GM04504 (cell line): ENCODE measurements at regions not wholly inside any gene's neighbourhood (a gene's known extent, or its start where the extent isn't known, plus 50 kb on each side); places are given as distances from the start of the nearest gene placed in this dataset.
"Not testable (repeated sequence)": the region's sequence is repeated elsewhere in the genome, so short reads cannot be mapped to it uniquely, and the experiment has no call there.

ENCODE experiments used
- DNase-seq: peaks from one replicate; pipeline ENCODE4 v3.0.0-alpha.2; 2012; ENCODE audit warnings: low read depth

DNA sequence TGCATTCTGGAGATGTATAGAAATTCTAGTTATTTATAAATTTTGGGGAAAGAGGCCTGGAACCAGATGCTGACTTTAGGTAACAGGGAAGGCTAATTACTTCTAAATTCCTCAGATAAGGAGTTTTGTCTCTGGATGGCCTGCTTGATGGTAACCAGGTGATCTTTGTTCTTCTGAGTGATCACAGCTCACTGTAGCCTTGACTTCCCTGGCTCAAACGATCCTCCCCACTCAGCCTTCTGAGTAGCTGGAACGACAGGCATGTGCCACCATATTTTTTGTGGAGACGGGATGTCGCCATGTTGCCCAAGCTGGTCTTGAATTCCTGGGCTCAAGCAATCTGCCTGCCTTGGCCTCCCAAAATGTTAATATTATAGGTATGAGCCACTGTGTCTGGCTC is 54.4 kb upstream of the MSH6 start:
- DNase-seq = no peak

DNA sequence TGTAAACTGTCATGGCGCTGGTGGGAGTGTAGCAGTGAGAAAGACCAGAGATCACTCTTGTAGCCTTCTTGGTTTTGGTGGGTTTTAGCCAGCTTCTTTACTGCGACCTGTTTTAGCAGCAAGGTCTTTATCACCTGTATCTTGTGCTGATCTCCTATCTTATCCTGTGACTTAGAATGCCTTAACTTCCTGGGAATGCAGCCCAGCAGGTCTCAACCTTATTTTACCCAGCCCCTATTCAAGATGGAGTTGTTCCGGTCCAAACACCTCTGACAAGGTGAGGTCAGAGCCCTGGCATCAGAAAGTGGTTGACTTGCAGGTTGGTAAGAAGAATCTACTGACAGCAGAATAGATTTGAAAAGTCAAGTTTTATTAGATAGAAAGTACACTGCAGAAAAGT is 55.0 kb upstream of the MSH6 start:
- no peak for DNase-seq

DNA sequence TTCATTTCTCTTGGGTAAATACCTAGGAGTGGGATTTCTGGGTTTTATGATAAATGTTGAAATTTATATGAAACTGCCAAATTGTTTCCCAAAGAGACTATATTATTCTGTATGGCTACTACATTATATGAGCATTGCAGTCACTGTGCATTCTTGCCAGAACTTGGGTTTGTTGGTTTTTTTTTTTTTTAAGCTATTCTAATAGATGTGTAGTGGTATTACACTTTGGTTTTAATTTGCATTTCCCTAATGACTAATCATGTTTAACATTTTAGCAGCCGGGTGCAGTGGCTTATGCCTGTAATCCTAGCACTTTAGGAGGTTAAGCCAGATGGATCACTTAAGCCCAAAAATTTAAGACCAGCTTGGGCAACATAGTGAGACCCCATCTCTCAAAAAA is 56.0 kb upstream of the MSH6 start:
- DNase-seq = not testable (repeated sequence)

- DNase-seq = no peak
These were observed 57.1 kb upstream of the MSH6 start for GRCh38 chr2:47725808-47726207.

DNA sequence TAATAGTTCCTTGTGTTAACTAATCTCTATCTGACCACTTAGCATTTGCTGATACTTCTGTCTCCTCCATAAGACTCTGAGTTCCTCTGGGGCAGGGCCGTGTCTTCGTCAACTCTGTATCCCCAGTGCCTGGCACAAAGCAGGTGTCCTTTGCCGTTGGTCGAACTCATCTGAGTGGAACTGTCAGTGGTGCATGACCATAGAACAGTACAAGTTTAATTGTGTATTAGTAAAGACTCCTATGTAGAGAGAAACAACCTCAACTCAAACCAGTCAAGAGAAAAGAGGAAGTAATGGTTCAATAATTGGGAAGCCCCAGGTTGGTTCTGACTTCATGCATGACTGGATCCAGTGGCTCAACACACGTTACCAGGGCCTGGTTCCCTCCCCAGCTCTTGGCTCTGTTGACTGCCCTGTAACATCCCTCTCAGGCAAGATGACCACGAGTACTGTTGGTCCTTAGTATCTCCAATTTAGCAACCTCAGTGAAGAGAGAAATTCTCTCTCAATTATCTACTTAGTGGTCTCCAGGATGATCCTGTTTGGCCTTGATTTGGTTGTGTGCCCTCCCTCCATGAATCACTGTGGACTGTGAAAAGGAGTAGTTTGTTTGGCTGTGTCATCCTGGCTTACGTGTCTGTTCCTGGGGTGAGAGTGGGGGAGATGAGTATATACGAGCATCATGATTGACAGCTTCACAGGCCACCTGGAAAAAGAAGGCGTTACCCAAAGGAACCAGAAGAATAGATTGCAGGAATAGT is 58.5 kb upstream of the MSH6 start:
- no peak for DNase-seq

DNA sequence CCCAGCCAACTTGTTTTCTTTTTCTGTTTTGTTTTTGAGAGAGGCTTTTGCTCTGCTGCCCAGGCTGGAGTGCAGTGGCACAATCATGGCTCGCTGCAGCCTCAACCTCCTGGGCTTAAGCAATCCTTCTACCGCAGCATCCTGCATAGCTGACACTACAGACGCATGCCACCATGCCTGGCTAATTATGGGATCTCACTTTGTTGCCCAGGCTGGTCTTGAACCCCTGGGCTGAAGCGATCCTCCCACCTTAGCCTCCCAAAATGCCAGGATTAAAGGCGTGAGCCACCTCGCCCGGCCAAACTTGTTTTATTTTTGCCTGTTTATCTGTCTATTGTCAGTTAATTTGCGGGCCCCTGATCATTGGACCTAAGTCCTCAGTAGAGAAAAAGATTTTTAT is 61.6 kb upstream of the MSH6 start:
- DNase-seq = no peak

GRCh38 chr2:47720559-47720958 is 62.4 kb upstream of the MSH6 start:
- DNase-seq = no peak

DNA sequence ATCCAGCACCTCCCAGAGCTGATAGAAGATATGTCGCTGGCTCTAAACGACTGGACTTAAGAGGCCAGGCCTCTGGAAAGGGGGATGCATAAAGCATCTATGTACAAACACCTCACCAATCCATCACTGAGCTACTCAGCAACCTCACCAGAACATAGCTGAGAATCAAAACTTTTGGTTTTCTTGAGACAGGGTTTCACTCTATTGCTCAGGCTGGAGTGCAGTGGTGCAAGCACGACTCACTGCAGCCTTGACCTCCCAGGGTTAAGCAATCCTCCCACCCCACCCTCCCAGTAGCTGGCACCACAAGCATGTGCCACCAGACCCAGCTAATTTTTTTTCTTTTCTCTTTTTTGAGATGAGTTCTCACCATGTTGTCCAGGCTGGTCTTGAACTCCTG is 62.9 kb upstream of the MSH6 start:
- no peak for DNase-seq

DNA sequence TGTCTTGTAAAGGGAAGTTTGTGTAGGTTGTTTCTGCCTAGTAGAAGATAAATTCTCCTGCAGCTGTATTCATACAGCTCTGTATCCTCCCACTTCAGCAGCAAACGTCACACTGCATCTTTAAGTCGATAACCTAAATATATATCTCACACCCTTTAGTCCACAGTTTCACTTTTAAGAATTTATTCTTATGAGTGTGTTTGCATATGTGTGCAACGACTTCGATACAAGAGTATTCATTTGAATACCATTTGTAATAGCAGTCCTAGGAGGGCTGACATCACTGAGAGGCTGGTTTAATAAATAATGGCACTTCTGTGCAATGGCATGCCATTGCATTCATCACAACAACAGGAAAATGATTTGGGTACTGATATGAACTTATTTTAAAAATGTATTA is 63.8 kb upstream of the MSH6 start:
- DNase-seq = no peak

DNA sequence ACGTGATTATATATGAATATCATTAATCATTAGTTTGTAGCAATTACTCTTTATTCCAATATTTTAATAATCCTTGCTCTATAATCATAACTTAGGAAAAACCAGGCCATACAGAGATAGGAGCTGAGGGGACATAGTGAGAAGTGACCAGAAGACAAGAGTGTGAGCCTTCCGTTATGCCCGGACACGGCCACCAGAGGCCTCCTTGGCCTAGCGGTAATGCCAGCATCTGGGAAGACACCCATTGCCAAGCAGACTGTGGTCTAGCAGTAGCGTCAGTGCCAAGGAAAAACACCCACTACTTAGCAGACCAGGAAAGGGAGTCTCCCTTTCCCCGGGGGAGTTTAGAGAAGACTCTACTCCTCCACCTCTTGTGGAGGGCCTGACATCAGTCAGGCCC is 66.6 kb upstream of the MSH6 start:
- not testable (repeated sequence) for DNase-seq

DNA sequence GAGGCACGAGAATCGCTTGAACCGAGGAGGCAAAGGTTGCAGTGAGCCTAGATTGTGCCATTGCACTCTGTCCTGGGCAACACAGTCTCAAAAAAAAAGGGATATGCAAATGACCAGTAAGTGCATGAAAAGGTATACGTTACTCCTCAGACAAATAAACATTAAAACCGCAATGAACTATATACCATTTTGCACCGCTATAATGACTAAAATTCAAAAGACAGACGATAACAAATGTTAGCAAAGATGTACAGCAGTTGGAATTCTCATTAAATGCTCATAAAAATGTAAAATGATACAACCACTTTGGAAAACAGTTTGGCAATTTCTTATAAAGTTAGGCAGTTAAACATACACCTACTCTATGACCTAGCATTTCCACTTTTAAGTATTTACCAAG is 67.4 kb upstream of the MSH6 start:
- no peak for DNase-seq

- DNase-seq = no peak
These were observed 74.0 kb upstream of the MSH6 start for GRCh38 chr2:47708801-47709499.

DNA sequence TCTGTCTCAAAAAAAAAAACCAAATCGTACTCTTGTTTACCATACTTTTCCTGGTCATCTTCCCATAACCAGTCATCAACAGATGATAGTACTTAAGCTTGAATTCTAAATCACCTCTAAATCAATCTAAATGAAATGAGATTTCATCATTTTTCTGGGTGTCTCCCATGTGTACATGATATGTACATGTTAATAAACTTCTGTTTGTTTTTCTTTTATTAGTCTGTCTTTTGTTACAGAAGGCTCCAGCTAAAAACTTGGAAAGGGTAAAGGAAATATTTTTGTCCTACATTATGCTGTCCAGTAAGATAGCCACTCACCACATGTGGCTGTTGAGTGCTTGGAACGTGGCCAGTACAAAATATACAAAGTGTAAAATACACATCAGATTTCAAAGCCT is 78.7 kb upstream of the MSH6 start:
- DNase-seq = no peak

DNA sequence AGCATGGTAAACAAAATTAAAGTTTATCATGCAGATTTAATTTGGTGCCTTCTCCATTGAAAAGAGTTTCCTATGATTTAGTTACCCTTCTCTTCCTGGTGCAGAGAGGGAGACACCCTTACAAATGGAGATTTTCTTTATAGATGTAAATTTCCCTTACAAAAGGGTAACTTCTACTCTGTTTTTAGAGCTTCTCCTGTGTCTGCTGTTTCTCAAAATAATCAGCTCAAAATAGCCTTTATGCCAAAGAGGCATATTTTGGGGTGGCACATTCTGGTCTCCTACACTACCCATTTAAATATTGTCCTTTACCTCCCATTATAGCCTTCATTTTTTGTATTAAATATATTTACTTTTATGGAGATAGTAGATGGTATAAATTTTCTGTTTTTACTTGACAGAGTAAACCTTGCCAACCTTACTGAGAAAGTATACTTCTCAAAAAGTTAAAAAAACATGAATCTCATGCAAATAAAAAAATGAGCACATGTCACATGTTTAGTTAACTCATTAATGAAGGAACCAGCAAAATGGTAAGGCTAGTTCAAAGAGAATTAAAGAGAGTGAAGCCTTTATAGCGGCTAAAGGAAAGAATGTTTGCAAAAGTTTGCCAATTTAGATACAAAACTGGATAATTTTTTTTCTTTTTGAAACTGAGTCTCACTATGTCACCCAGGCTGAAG is 83.3 kb upstream of the MSH6 start:
- no peak for DNase-seq

DNA sequence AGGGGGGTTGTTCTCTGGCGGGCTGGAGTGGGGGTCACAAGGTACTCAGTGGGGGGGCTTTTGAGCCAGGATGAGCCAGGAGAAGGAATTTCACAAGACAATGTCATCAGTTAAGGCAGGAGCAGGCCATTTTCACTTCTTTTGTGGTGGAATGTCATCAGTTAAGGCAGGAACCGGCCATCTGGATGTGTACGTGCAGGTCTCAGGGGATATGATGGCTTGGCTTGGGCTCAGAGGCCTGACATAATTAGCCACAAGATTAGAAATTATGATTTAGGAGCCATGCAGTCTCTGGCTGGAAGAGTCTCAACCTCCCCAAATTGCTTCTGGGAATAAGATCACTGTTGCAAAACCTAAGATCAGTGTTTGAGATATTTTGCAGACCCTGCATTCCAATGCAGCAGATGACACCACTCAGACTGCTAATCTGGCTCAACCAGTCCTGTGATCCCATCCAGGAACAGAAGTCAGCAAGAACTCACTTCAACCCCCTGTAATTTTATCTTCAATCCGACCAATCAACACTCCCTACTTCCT is 84.4 kb upstream of the MSH6 start:
- DNase-seq = not testable (repeated sequence)

DNA sequence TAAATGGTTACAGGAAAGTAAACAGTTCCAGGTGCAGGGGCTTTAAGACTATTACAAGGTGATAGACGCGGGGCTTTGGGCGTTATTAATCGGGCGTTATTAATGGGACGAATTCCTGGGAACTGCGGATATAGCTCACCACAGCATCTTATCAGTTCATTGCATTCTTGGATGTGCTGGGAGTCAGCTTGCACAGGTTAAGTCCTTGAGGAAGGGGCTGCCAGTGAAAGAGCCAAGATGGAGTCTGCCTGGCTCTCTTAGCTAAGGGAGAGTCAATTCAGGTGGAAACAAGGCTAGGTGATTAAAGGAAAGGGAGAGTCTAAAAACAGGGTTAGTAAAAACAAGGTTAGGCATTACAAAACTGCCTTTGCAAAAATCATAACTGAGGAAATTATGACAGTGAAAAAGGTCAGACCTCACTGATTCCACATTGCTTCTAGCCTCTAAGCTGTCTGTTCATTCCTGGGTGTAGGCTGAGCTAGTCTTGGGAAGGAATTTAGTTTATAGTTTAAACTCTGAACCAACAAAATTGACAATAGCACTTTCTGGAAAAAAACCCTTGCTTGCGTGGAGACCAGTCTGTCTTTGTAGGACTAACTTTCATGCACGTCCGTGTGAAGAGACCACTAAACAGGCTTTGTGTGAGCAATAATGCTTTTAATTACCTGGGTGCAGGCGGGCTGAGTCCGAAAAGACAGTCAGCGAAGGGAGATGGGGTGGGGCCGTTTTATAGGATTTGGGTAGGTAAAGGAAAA is 85.1 kb upstream of the MSH6 start:
- DNase-seq = not testable (repeated sequence)

GRCh38 chr2:47697000-47697601 is 85.8 kb upstream of the MSH6 start:
- no peak for DNase-seq

- DNase-seq = no peak
These were observed 86.5 kb upstream of the MSH6 start for GRCh38 chr2:47696478-47696831.

- DNase-seq = no peak
These were observed 87.0 kb upstream of the MSH6 start for GRCh38 chr2:47695800-47696477.

- DNase-seq = not testable (repeated sequence)
These were observed 88.5 kb upstream of the MSH6 start for GRCh38 chr2:47694451-47694850.

GRCh38 chr2:47690706-47691325 is 92.1 kb upstream of the MSH6 start:
- DNase-seq = not testable (repeated sequence)
